HG03439 (cell line): ENCODE measurements at regions not wholly inside any gene's neighbourhood (a gene's known extent, or its start where the extent isn't known, plus 50 kb on each side); places are given as distances from the start of the nearest gene placed in this dataset.

ENCODE experiments used
- ATAC-seq: cut with Tn5 transposase; IDR thresholded peaks from one replicate; pipeline ENCODE4 v1.9.1; 2021; ENCODE audit warnings: mild to moderate bottlenecking, moderate library complexity; ENCODE audit not compliant: unreplicated experiment

DNA sequence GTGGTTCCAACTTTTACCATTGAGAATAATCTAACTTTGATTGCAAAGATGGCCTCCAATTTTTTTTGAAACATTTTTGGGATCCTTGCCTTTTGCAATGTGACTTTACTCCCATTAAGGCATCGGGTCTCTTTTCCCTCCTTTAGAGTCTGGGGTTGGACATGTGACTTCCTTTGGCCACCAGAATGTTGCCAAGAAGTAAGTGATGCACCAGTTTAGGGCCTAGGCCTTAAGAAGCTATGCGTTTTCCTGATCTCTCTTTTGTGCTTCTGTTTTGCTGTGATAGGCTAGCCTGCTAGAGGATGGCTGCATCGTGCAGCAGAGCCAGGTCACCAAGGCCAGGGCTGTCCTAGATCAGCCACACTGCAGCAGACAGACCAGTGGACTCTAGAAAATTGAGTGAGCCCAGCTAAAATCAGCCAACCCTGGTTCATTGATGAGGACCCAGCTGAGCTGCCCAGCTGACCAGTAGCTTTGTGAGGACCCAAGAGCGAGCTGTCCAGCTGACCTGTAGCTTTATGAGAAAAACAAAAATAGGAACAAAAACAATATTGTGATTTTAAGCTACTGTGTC lies 594.0 kb upstream of the JAG1 start:
- no peak for ATAC-seq

GRCh38 chr20:11270566-11270965 lies 596.8 kb upstream of the JAG1 start:
- no peak for ATAC-seq

GRCh38 chr20:11271319-11271718 lies 597.5 kb upstream of the JAG1 start:
- no peak for ATAC-seq

GRCh38 chr20:11271920-11272594 lies 598.3 kb upstream of the JAG1 start:
- ATAC-seq, result no peak

- ATAC-seq, result no peak
Observed at GRCh38 chr20:11274141-11274594, 600.4 kb upstream of the JAG1 start.

DNA sequence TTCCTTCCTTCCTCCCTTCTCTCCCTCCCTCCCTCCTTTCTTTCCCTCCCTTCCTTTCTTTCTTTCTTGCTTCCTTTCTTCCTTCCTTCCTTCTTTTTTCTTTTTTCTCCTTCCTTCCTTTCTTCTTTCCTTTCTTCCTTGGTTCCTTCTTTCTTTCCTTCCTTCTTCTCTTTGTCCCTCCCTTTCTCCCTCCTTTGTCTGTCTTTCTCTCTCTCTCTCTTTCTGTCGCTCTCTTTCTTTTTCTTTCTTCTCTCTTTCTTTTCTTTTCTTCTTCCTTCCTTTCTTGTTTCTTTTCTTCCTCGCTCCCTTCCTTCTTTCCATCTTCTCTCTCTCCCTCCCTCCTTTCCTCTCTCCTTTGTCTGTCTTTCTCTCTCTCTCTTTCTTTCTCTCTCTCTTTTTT lies 601.9 kb upstream of the JAG1 start:
- no peak for ATAC-seq

GRCh38 chr20:11277170-11277569 lies 603.4 kb upstream of the JAG1 start:
- no peak for ATAC-seq

- no peak for ATAC-seq
Observed at GRCh38 chr20:11277858-11278257, 604.1 kb upstream of the JAG1 start.

GRCh38 chr20:11278461-11278860 lies 604.7 kb upstream of the JAG1 start:
- ATAC-seq, result no peak

- no peak for ATAC-seq
Observed at GRCh38 chr20:11281240-11281639, 607.4 kb upstream of the JAG1 start.

DNA sequence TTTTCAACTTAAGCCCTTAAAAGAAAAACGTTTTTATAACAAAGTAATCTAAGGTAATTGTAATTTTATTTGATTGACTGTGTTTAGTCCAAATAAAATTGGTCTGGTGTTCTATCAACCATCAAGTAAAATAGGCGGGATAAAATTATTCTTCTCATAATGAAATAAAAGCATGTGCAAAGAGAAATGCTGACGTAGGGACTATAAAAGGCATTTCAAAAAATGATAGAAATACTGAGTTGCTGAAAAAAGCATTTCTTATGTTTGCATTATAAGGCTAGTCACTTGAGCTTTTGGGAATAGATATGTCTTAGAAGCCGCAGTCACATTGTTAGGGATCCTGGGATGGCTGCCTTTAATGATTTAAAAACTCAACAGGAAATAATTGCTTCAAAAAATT lies 608.0 kb upstream of the JAG1 start:
- ATAC-seq, result no peak

DNA sequence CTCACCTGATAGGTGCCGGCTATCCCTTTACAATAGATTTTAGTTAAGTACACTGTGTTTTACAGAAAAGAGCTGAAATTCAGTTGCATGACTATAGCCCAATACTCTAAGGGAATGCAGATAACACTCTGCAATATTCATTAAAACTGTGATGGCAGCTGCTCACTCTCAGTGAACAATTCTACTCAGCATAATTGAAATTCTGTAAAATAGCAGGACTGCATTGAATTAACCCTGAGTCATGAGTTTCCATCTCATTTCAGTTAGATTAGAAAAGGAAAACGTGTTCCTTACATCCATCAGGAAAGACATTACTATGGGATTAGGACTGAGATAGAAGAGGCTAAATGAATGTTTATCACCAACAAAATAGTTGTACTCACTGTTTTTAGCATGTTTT lies 613.3 kb upstream of the JAG1 start:
- no peak for ATAC-seq

DNA sequence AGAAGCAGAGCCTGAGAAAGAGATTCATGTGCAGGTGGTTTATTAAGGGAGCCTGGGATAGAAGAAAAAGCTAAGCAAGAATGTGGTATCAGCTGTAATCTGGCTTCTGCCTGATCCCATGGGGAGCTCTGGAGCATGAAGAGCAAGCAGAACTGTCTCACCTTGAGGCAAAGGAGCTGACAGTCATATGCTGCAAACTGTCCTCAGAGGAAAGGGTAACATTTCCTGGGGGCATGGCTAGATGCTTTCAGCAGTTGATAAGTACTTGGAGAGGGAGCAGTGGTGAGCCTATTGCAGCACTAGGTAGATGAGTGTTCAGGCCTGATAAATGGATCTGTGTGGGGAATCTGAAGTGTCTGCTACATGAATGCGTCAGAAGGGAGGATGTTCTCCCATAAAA lies 621.5 kb upstream of the BTBD3 start:
- ATAC-seq, result no peak

DNA sequence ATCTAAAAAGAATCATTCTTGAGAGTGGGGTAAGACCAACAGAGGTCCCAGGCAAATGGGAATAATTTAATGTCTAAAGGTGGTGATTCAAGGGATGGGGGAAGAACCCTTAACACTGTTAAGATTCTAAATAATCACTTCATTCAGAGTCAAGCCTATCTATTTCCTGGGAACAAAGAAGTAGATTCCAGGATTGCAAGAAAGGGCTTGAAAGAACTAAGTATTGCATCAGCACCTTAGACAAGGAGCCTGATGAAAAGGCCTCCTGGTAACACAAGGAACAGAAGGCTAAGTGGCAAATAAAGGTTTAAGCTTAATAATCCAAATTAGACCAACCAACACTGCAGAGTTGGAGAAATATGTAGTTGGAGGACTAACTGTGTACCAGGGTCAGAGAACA lies 620.7 kb upstream of the BTBD3 start:
- ATAC-seq, result no peak

DNA sequence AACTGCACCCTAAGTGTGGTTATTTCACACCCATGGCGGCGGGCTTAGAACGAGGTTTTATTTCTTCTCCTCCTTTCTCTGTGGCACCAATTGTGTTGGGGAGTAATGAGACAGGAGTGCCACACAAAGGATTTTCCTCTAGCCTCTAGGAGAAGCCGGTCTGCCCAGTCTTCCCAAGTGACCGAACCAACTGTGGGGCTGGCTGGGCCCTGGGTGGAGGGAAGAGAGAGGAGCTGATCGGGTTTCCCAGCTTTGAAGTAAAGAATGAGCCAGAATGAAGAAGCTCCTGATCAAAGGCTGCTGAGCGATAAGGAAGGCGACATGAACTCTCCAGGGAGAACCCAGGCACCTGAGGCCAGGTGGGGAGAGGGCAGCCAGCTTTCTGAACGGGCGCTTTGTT lies 616.0 kb upstream of the BTBD3 start:
- no peak for ATAC-seq

DNA sequence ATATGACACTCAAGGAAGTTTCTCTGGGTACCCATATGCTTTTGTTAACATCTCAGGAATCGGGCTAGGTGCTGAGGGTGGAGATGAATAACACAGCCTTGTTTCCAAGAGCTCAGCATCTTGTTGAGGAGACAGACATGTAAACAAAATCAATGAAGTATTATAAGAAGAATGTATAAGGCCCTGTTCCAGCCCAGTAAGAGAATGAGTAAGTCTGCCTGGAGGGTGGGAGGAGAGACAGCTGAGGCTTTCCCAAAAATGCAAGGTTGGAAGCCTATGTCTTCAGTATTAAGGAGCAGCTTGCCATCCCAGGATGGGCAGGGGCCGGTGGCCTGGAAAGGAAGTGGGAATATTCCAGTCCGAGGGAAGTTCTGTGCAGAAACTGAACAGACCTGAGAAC lies 615.3 kb upstream of the BTBD3 start:
- ATAC-seq, result no peak

- no peak for ATAC-seq
Observed at GRCh38 chr20:11304795-11305194, 612.9 kb upstream of the BTBD3 start.

DNA sequence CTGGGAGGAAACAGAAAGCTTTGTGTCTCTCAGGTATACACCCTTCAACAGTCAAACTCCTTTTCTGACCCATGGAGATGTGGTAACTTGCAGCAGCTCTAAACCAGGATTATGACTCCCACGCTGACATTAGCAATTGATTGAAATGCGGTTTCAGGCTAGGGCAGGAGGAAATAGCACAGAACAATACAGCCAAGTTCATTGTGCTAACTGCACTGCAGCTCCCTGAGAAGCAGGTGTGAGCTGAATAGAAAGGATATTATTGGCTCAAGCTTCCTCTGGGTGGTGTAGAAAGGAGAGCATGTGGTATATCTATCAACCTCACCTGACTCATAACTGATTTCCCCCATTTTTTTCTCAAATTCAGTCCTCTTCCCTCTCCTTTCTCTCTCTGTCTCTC lies 612.3 kb upstream of the BTBD3 start:
- no peak for ATAC-seq

GRCh38 chr20:11311659-11312224 lies 606.0 kb upstream of the BTBD3 start:
- ATAC-seq, result no peak

GRCh38 chr20:11315525-11315924 lies 602.2 kb upstream of the BTBD3 start:
- no peak for ATAC-seq

- no peak for ATAC-seq
Observed at GRCh38 chr20:11316244-11316643, 601.4 kb upstream of the BTBD3 start.

DNA sequence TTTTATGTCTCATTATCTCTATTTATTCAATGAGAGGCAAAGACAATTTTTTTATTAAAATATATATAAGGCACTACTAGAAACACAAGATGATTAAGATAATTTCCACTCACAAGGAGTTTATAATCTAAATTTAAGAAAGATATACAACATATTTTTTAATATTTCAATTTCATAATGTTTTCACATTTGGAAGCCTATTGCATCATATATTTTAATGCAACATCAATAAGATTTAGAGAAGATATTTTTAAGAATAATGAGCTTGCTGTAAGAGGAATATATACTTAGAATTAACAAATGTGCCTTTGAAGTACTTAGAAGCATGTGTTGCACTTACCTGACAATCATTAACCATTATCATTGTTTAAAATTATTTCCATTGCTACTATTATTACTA lies 597.7 kb upstream of the BTBD3 start:
- ATAC-seq, result no peak

- no peak for ATAC-seq
Observed at GRCh38 chr20:11323816-11324215, 593.9 kb upstream of the BTBD3 start.
